Vagina (tissue), 2 donors: ENCODE measurements at regions not wholly inside any gene's neighbourhood (a gene's known extent, or its start where the extent isn't known, plus 50 kb on each side); places are given as distances from the start of the nearest gene placed in this dataset.

ENCODE experiments used
- POLR2A ChIP-seq, 2 donors: fragments of 450-650 bp; IDR thresholded peaks; one replicate each; pipeline ENCODE4 v1.6.1; 2017; ENCODE audit warnings: antibody characterized with exemption in 2 of 2, mild to moderate bottlenecking in 2 of 2, moderate library complexity in 2 of 2
- TF ChIP-seq, protein P1 (sequence below), 3 experiments: fragments of 450-650 bp in 2 of 3; fragments of 200-600 bp in 1 of 3; sonication (generic) in 1 of 3; IDR thresholded peaks; one replicate each; pipeline ENCODE4 v1.5.1; 2017 to 2019; ENCODE audit warnings: antibody characterized with exemption in 3 of 3, mild to moderate bottlenecking in 2 of 3, moderate library complexity in 2 of 3

DNA sequence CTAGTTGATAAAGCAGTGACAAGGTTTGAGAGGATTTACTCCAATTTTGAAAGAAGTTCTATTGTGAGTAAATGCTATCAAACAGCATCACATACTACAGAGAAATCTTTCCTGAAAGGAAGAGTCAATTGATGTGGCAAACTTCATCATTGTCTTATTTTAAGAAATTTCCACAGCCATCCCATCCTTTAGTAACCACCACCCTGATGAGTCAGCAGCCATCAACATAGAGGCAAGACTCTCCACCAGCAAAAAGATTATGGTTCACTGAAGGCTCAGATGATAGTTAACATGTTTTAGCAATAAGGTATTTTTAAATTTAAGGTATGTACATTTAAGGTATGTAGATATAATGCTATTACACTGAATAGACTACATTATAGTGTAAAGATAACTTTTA lies 122.1 kb upstream of the ARHGAP5 start:
- TF ChIP-seq, protein P1, sequence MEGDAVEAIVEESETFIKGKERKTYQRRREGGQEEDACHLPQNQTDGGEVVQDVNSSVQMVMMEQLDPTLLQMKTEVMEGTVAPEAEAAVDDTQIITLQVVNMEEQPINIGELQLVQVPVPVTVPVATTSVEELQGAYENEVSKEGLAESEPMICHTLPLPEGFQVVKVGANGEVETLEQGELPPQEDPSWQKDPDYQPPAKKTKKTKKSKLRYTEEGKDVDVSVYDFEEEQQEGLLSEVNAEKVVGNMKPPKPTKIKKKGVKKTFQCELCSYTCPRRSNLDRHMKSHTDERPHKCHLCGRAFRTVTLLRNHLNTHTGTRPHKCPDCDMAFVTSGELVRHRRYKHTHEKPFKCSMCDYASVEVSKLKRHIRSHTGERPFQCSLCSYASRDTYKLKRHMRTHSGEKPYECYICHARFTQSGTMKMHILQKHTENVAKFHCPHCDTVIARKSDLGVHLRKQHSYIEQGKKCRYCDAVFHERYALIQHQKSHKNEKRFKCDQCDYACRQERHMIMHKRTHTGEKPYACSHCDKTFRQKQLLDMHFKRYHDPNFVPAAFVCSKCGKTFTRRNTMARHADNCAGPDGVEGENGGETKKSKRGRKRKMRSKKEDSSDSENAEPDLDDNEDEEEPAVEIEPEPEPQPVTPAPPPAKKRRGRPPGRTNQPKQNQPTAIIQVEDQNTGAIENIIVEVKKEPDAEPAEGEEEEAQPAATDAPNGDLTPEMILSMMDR (IDR thresholded peaks at IDR 0.05) = no peak
- no peak for TF ChIP-seq POLR2A (IDR thresholded peaks at IDR 0.05)
